Transverse colon (tissue), 4 donors: ENCODE measurements at regions not wholly inside any gene's neighbourhood (a gene's known extent, or its start where the extent isn't known, plus 50 kb on each side); places are given as distances from the start of the nearest gene placed in this dataset.

ENCODE experiments used
- CTCF ChIP-seq, 5 experiments: fragments of 200-600 bp in 3 of 5; fragments of 450-650 bp in 2 of 5; sonication (generic) in 3 of 5; IDR thresholded peaks; 1 replicate in 2 of 5; 2 replicates in 3 of 5; pipeline ENCODE4 v1.5.1; 2016 to 2017; ENCODE audit warnings: antibody characterized with exemption in 5 of 5, inconsistent platforms in 3 of 5, mild to moderate bottlenecking in 2 of 5, moderate library complexity in 1 of 5
- EP300 ChIP-seq: sonication (generic); formaldehyde crosslinking; IDR thresholded peaks from one replicate; pipeline ENCODE4 v1.6.1; 2017; ENCODE audit warnings: antibody characterized with exemption, low read depth
- POLR2A ChIP-seq: fragments of 450-650 bp; IDR thresholded peaks from one replicate; pipeline ENCODE4 v1.6.1; 2016; ENCODE audit warnings: antibody characterized with exemption, mild to moderate bottlenecking, moderate library complexity
- POLR2AphosphoS5 ChIP-seq, 3 donors: sonication (generic); formaldehyde crosslinking; IDR thresholded peaks; one replicate each; pipeline ENCODE4 v1.6.1; 2016; ENCODE audit warnings: antibody characterized with exemption in 3 of 3

- TF ChIP-seq EP300, result no peak
- TF ChIP-seq CTCF (IDR thresholded peaks at IDR 0.05), result no peak
- no peak for TF ChIP-seq POLR2AphosphoS5 (IDR thresholded peaks at IDR 0.05)
- TF ChIP-seq POLR2A, result no peak
These were observed 139.3 kb upstream of the TMCC3 start for GRCh38 chr12:94789510-94790225.
